ENCODE measurements at regions not wholly inside any gene's neighbourhood (a gene's known extent, or its start where the extent isn't known, plus 50 kb on each side); places are given as distances from the start of the nearest gene placed in this dataset.
"Not testable (repeated sequence)": the region's sequence is repeated elsewhere in the genome, so short reads cannot be mapped to it uniquely, and the experiment has no call there.

DNA sequence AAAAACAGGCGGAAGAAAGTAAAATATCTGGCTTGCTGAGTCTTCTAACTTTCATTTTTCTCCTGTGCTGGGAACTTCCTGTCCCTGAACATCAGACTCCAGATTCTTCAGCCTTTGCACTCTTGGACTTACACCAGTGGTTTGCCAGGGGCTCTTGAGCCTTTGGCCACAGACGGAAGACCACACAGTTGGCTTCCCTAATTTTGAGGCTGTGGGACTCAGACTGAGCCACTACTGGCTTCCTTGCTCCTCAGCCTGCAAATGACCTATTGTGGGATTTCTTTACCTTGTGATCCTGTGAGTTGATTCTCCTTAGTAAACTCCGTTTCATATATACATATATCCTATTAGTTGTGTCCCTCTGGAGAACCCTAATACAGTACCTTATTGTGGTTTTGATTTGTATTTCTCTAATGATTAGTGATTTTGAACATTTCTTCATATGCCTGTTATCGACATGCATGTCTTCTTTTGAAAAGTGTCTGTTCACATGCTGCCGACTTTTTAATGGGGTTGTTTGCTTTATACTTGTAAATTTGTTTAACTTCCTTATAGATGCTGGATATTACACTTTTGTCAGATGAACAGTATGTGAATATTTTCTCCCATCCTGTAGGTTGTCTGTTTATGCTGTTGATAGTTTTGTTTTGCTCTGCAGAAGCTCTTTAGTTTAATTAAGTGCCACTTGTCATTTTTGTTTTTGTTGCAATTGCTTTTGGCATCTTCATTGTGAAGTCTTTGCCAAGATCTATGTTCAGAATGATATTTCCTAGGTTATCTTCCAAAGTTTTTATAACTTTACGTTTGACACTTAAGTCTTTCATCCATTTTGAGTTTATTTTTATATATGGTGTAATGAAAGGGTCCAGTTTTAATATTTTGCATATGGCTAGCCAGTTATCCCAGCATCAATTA is 348.8 kb upstream of the SETBP1 start:
- FAIRE-seq (no peak), DNase-seq (ENCODE audit: extremely low spot score, insufficient read length, low read depth) (no peak)

DNA sequence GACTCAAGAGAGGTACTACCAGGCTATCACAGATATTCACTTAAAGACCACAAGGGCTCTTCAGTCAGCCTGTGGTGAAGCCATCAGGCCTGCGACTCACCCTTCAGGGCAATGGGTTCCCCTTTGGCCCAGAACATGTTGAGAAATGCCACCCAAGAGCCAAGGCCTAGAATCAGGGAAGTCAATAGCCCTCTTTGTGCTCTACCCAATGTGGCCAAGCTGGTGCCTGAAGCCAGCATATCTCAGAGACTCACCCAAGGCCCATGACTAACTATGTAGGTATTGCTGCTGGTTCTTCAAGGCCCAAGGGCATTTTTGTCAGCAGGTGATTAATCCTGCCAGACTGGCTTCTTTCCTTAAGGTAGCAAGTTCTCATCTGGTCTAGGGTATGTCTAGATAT is 338.9 kb upstream of the SETBP1 start:
- DNase-seq (ENCODE audit: extremely low spot score, insufficient read length, low read depth) (no peak), FAIRE-seq (no peak)

DNA sequence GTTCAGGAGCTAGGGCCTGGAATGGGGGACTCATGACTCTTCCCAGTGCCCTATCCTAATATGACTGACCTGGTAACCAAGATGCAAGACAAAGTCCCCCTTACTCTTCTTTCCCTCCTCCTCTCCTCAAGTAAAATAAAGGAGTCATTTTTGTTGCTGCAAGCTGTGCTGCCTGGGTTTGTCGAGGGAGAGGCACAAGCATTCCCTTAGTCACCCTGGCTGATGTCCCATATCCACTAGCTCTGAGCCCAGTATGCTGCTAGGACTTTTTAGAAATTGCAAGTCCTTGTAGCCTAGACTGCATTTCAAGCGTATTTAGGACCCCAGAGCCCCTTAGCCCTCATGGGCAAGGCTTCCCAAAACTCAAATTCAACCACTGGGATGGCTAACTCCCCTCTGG is 338.5 kb upstream of the SETBP1 start:
- FAIRE-seq (no peak), DNase-seq (ENCODE audit: extremely low spot score, insufficient read length, low read depth) (no peak)

DNA sequence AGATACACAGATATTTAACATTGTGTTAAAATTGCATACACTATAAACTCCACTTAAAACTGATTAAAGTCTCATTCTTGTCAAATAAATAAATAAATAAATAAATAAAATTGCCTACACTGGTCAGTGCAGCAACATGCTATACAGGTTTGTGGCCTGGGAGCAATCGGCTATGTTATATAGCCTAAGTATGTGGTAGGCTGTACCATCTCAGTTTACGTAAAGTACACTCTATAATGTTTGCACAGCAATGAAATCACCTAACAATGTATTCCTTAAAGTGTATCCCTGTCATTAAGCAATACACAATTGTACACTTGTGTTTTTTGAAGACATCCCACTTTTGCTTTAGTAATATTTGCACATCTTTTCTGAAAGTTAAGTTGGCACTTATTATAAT is 337.7 kb upstream of the SETBP1 start:
- no peak for DNase-seq (ENCODE audit: extremely low spot score, insufficient read length, low read depth)
- FAIRE-seq = no peak

DNA sequence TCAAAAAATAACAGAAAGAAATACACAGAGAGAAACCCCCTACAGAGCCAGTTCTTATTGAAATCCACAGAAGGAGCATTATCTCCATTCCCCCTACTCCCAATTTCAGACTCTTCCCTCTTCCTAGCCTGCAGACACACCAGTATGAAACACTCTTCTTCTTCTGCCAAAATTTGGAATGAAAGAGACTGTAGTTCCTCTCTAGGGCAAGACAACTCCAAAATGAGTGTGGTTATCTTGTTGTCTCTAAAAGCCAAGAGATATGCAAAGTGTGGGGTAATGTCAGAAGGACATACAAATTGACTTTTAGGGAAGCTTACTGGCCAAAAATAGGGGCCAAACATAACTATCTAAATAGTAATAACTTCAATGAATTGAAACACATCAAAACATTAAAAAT is 337.1 kb upstream of the SETBP1 start:
- FAIRE-seq (no peak), DNase-seq (ENCODE audit: extremely low spot score, insufficient read length, low read depth) (no peak)

DNA sequence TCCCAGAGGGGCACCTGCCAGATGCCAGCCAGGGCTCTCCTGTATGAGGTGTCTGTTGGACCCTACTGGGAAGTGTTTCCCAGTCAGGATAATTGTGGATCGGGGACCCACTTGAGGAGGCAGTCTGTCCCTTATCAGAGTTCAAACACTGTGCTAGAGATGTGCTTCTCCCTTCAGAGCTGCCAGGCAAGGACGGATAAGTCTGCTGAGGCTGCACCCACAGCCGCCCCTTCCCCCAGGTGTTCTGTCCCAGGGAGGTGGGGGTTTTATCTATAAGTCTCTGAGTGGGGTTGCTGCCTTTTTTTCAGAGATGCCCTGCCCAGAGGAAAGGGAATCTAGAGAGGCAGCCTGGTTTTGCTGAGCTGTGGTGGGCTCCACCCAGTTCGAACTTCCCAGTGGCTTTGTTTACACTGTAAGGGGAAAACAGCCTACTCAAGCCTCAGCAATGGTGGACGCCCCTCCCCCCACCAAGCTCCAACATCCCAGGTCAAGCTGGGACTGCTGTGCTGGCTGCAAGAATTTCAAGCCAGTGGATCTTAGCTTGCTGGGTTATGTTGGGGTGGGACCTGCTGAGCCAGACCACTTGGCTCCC is 324.0 kb upstream of the SETBP1 start:
- FAIRE-seq (no peak), DNase-seq (ENCODE audit: extremely low spot score, insufficient read length, low read depth) (no peak)

DNA sequence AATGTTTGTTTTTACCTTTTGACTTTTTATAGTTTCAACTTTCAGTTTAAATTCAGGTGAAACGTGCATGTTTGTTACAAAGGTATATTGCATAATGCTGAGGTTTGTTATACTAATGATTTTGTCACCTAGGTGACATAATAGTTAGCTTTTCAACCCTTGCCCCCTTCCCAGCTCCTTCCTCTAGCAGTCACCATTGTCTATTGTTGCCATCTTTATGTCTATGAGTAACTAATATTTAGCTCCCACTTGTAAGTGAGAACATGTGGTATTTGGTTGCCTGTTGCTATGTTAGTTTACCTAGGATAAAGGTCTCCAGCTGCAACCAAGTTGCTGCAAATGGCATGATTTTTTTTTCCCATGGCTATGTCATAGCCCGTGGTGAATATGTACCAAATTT is 322.3 kb upstream of the SETBP1 start:
- FAIRE-seq = no peak

DNA sequence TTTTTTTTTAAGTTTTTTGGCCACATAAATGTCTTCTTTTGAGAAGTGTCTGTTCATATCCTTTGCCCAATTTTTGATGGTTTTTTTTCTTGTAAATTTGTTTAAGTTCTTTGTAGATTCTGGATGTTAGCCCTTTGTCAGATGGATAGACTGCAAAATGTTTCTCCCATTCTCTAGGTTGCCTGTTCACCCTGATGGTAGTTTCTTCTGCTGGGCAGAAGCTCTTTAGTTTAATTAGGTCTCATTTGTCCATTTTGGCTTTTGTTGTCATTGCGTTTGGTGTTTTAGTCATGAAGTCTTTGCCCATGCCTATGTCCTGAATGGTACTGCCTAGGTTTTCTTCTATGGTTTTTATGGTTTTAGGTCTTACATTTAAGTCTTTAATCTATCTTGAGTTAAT is 320.9 kb upstream of the SETBP1 start:
- FAIRE-seq; DNase-seq (ENCODE audit: extremely low spot score, insufficient read length, low read depth): not testable (repeated sequence)

More for the DNA sequence above, 322.3 kb upstream of the SETBP1 start:
- DNase-seq (ENCODE audit: extremely low spot score, insufficient read length, low read depth) = no peak

DNA sequence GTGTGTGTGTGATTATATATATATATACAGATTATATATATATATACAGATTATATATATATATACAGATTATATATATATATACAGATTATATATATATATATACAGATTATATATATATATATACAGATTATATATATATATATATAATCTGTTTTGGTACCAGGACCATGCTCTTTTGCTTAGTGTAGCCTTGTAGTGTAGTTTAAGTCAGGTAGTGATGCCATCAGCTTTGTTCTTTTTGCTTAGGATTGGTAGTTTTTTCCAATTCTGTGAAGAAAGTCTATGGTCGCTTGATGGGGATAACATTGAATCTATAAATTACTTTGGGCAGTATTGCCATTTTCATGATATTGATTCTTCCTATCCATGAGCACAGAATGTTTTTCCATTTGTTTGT is 318.5 kb upstream of the SETBP1 start:
- DNase-seq (ENCODE audit: extremely low spot score, insufficient read length, low read depth); FAIRE-seq: not testable (repeated sequence)

DNA sequence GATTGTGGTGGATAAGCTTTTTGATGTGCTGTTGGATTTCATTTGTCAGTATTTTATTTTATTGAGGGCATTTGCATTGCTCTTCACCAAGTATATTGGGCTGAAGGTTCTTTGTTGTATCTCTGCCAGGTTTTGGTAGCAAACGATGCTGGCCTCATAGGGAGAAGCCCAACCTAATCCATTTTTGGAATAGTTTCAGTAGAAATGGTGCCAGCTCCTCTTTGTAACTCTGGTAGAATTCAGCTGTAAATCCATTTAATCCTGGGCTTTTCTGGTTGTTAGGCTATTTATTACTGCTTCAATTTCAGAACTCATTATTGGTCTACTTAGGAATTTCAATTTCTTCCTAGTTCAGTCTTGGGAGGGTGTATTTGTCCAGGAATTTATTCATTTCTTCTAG is 309.8 kb upstream of the SETBP1 start:
- DNase-seq (ENCODE audit: extremely low spot score, insufficient read length, low read depth) = no peak
- no peak for FAIRE-seq

DNA sequence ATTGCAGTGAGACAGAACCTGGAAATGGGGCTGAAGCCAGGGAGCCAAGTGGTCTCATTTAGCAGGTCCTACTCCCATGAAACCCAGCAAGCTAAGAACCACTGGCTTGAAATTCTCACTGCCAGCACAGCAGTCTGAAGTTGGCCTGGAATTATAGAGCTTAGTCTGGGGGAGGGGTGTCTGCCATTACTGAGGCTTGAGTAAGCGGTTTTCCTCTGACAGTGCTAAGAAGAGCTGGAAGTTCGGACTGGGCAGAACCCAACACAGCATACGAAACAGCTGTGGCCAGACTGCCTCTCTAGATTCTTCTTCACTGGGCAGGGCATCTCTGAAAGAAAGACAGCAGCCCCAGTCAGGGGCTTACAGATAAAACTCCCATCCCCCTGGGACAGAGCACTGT is 305.7 kb upstream of the SETBP1 start:
- FAIRE-seq = no peak
- no peak for DNase-seq (ENCODE audit: extremely low spot score, insufficient read length, low read depth)

DNA sequence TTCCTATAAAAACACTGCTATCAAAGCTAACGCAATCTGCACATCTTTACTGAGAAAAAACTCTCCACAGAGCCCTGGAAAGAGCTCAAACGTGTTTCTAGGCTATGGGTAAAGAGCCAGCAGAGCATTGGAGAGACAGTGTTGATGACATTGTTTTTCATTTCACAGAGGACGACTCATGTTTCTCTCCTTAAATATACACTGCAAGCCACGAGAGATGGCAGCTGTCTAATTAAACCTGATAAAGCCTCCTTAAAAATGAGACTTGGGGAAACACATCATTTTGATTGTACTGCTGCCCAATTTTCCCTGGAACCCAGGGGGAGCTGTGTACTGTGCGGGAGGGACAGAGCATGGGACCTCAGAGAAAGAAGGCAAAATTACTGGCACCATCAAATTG is 294.3 kb upstream of the SETBP1 start:
- FAIRE-seq = no peak
- no peak for DNase-seq (ENCODE audit: extremely low spot score, insufficient read length, low read depth)

DNA sequence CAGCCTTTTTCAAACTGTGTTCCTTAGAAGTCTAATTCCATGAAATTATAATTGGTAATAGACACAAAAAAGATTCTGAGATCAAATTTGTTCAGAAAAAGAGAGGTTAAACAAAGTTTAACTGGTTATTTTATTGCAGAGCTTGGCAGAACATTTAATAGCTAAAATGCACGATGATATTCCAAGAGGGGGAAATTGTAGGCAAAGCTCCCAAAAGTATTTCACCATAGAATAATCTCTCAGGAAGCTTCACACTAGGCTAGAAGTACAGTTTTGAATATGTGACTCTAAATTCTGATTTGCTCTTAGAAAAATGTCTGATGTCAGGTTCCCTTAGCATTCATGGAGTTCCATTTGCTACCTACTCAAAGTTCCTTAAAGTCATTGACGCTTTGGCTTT is 292.4 kb upstream of the SETBP1 start:
- DNase-seq (ENCODE audit: extremely low spot score, insufficient read length, low read depth) (no peak), FAIRE-seq (no peak)

DNA sequence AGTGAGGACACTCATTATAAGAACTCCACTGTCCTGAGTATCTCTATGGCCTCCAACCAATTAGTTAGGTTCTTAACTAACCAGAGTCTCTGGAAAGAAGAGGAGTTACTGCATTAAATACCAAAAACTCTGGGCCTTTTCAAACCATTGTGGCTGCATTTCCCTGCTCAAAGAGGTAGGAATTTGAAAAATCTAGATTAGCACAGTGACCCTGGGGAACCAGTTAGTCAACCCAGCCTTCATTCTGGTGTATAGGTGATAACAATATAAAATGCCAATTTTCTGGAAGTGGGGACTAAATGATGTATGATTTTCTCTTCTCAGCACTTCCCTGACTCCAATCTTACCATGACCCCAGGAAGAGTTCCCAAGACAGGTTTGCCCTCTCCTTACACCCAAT is 287.8 kb upstream of the SETBP1 start:
- FAIRE-seq = no peak
- DNase-seq (ENCODE audit: extremely low spot score, insufficient read length, low read depth) = no peak

DNA sequence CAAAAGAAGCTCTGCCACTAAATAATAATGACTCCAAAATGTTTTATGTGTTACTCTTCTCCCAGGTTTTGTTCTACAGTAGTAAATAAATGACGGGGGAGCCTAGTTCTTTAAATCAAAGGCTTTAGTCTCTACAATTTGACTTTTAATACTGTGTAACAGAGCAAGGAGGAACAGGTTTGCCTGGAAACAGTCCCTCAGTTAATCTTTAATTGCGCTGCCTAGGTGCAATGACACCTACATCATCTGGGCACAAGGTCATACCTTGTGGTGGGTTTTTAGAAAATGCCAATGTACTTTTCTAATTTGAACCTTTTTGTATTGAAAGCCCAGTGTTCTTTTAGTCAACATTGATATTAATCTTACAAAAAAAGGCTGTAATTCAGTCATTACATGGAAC is 287.3 kb upstream of the SETBP1 start:
- DNase-seq (ENCODE audit: extremely low spot score, insufficient read length, low read depth) (no peak), FAIRE-seq (no peak)

DNA sequence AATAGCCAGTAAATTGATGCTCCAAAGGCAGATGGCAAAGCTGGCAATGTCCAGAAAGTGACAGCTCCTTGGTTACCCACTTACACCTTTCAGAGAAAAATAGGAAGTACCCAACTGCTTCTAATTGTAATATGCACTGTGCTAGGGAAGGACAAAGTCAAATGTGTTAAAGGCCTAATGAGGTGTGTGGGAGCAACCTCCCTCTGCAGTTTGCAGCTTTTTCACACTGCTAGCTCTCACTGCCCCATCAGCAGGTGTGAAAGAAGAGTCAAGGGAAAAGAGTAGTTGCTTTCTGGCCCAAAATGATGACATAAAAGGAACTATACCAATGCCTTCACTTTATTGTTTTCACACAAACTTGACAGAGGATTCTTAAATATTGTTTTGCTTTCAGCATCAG is 284.1 kb upstream of the SETBP1 start:
- no peak for FAIRE-seq

DNA sequence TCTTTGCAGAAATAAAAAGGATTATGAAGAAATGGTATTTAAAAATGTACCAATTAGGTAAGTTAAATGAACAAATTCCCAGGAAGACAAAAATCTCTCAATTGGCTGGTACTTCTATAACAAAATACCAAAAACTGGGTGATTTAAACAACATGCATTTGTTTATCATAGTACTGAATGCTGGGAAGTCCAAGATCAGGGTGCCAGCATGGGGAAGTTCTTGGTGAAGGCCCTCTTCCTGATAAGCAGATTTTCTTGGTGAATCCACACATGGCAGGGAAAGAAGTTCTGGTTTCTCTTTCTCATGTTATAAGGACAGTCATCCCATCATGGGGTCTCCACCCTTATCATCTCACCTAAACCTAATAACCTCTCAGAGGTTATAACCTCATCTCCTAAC is 271.6 kb upstream of the SETBP1 start:
- FAIRE-seq = no peak
- no peak for DNase-seq (ENCODE audit: extremely low spot score, insufficient read length, low read depth)

More for the DNA sequence above, 284.1 kb upstream of the SETBP1 start:
- no peak for DNase-seq (ENCODE audit: extremely low spot score, insufficient read length, low read depth)

DNA sequence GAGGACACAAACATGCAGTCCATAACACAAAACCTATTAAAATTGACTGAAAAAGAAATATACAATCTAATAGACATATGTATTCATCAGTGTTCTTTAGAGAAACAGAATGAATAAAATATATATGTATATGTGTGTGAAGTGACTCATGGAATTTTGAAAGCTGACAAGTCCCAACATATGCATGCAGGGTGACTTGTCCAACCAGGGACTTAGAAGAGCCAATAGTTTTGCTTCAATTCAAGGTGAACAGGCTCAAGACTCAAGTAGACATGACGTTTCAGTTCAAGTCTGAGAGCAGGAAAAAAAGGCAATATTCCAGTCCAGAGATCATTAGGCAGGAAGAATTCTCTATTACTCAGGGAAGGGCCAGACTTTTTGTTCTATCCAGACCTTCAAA is 271.2 kb upstream of the SETBP1 start:
- no peak for DNase-seq (ENCODE audit: extremely low spot score, insufficient read length, low read depth)
- FAIRE-seq = no peak

DNA sequence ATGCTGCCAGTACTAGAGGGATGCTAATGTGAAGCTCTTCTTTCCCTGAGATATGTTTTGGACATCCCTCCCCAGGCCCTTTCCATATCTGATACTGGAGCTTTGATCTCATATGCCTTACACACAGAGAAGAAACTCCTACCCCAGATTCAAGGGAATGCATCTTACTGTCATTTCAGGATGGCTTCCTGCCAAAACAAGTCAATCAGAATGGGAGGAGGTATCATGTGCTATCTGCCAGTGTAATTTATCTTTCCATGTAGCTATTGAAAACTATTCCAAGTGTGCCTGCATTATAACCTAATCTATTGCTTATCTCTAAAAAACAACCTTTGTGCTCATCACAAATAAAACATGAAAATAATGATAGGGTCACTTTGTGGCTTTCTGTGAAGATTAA is 269.9 kb upstream of the SETBP1 start:
- FAIRE-seq (no peak), DNase-seq (ENCODE audit: extremely low spot score, insufficient read length, low read depth) (no peak)

DNA sequence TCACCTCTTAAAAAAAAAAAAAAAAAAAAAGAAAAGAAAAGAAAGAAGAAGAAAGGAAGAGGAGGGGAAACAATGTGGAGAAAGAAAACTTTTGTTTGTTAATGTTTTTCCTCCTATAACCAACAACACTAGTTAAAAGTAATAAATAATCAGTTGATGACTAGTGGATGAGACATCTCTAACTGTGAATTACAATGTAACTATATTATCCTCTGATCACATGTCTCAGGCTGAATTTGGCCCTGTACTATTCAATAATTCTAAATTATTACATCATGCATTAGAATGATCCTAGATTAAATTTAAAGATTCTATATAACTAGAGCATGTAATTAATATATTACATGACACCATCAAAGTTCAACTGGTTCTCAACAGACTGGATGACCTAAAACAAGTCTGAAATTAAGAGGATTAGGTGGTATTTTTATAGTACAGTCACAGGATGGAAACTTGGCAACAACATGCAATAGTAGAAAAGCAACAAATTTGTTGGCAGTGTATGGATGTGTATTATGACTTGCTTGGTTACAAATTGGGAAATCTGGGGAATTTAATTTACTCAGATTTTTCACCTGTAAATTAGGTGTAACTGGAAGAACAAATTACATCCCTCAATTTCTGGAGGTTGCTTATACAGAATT is 269.3 kb upstream of the SETBP1 start:
- no peak for FAIRE-seq
- DNase-seq (ENCODE audit: extremely low spot score, insufficient read length, low read depth) = no peak

DNA sequence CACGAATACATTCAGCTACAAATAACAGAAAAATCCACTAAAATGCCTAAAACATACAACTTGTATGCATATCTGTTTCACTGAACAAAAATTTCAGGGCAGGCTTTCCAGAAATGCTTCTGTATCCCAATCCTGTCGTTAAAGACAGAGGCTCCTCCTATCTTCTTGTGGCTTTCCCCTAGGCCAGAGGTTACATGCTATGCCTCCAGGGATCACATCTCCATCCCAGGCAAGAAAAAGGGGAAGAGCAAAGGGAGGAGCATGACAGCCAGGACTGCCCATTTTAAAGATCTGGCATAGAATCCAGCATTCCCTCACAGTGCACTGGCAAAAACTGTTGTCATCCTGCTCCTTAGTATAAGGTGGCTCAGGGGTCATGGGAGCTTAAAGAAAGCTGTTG is 268.7 kb upstream of the SETBP1 start:
- FAIRE-seq (no peak), DNase-seq (ENCODE audit: extremely low spot score, insufficient read length, low read depth) (no peak)
